ENCODE measurements at regions not wholly inside any gene's neighbourhood (a gene's known extent, or its start where the extent isn't known, plus 50 kb on each side); places are given as distances from the start of the nearest gene placed in this dataset.

DNA sequence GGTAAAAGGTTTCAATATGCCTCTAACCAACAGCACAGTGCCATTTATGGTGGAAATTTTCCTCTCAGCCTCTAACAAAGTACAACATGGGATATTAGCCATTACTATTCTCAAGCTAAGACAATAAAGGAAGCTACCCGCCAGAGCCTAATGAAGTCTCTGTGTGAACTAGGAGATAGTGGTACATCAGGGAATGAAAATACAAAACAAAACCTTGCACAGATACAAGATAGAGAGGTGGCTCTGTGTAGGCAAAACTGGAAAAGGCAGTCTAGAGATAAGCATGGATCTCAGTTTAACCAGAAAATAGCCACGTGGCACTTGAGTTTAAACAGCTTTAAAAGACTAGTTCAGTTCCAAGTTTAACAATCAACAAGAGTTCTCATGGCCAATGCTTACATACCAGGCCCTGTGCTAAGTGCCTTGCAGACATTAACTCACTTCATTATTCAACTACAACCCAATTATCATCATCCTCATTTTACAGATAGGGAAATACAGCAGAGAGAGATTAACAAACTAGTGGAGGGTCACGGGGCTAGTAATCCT is 279.3 kb downstream of the IGSF11 start:
- Mint-ChIP-seq H3K4me3 (no peak overlapping the region), H3K27me3 (ENCODE audit: low read depth) (no peaks in the 10 kb centered on the region)
- POLR2A ChIA-PET, result no interaction called here

DNA sequence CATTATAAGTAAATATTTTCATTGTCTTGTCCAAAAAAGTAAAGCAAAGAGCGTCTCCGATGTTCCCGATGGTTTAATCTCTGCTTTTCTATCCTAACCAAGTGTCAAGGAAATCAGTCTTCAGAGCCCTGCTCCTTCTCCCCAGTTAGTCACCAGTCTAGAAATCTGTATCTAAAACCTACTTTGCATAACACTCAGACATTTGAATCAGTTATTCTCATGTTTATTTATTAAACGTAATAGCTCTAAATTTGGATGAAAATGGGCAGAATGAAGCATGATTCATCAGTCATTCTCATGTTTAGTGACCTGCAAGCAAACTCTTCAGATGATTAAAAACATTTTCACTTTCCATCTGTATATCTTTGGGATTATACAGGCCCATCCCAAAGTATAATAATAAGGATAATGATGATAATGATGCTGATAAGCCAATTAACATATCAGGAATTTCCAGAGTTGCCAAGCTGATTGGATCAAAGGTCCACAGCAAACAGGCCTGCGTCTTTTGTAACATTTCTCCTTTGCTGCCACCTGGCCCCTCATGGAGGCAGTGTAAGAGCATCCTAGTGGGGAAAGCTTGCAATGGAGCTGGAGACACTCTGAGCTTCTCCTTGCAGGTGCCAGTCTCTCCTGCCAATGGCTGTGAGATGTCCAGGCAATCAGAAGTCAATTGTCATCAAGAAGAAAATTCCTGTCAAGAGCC is 273.9 kb downstream of the IGSF11 start:
- H3K27me3 Mint-ChIP-seq (ENCODE audit: low read depth), result peaks cover 2% of the 10 kb centered on the region
- H3K9me3 Mint-ChIP-seq (ENCODE audit: insufficient read depth), result no peaks in the 10 kb centered on the region
- no peak for DNase-seq
- no peaks in the 10 kb centered on the region for H3K36me3 Mint-ChIP-seq (ENCODE audit: low read depth)
- ChIA-PET CTCF (no interaction called here), POLR2A (interaction anchor here (0.7 kb wide), 1 partner anchor 934 kb away, joined by 3 read pairs; no protein-coding TSS in a partner anchor)
- ATAC-seq, result no peak
- H3K4me3 Mint-ChIP-seq, result no peak overlapping the region
- H3K4me1 Mint-ChIP-seq (ENCODE audit: low read depth), result no peaks in the 10 kb centered on the region
- no peak overlapping the region for H3K27ac Mint-ChIP-seq

More for the DNA sequence above, 279.3 kb downstream of the IGSF11 start:
- H3K9me3 Mint-ChIP-seq (ENCODE audit: insufficient read depth), result peaks cover 3% of the 10 kb centered on the region
- ATAC-seq (no peak), DNase-seq (no peak)
- H3K27ac Mint-ChIP-seq, result no peak overlapping the region
- no peaks in the 10 kb centered on the region for H3K36me3 Mint-ChIP-seq (ENCODE audit: low read depth)
- CTCF ChIA-PET, result no interaction called here
- no peaks in the 10 kb centered on the region for H3K4me1 Mint-ChIP-seq (ENCODE audit: low read depth)

DNA sequence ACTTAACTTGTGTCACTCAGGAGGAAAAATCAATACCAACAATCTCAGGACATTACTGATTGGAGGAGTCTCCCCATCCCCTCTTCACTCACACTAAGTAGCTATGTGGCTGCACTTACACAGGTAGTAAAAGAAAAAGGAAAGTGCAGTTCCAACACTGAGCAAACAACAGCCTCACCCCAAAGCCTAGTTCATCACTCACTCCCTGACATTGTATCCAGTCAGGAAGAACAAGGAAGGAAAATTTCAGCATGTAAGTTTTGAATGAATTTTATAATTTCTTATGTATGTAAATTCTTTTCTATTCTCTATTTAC is 273.4 kb downstream of the IGSF11 start:
- CTCF ChIA-PET, result no interaction called here
- no peaks in the 10 kb centered on the region for H3K4me1 Mint-ChIP-seq (ENCODE audit: low read depth)
- H3K27me3 Mint-ChIP-seq (ENCODE audit: low read depth), result peaks cover 2% of the 10 kb centered on the region
- DNase-seq, result no peak
- no peaks in the 10 kb centered on the region for H3K36me3 Mint-ChIP-seq (ENCODE audit: low read depth)
- no peak overlapping the region for H3K4me3 Mint-ChIP-seq
- no peaks in the 10 kb centered on the region for H3K9me3 Mint-ChIP-seq (ENCODE audit: insufficient read depth)
- H3K27ac Mint-ChIP-seq, result no peak overlapping the region
- POLR2A ChIA-PET, result interaction anchor here (0.7 kb wide), 1 partner anchor 935 kb away, joined by 3 read pairs; no protein-coding TSS in a partner anchor
- ATAC-seq, result no peak

DNA sequence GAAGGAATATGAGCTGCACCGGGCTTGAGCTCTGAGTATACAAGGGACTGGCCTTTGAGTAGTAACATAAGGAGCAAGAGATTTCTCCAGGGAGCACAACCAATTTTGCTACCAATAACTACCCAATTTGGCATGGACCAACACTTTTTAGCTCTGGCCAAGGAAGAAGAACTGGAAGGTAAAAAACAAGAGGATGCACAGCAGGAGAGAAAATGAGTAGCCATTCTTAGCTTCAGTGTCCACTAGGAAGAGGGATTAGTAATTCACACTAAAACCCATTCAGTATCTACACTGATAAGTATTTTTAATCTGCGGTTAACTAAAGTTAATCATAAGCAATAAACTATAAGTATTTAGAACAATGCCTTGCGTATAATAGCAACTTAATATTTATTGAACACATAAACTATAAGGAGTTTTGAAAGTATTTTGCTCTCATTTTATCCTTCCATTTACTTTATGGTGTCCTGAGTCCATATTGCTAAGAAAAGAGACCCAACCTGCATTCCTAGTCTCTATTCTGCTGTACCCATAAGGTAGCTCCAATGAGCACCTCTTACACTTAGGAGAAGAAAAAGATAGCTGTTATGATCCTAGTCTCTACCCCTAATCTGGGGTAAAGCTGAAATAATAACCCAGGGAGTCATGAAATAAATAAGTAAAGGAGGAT is 268.9 kb downstream of the IGSF11 start:
- Mint-ChIP-seq H3K27me3 (ENCODE audit: low read depth) (peaks cover 2% of the 10 kb centered on the region), H3K36me3 (ENCODE audit: low read depth) (no peaks in the 10 kb centered on the region), H3K4me1 (ENCODE audit: low read depth) (no peaks in the 10 kb centered on the region), H3K4me3 (no peak overlapping the region), H3K27ac (no peak overlapping the region), H3K9me3 (ENCODE audit: insufficient read depth) (no peaks in the 10 kb centered on the region)
- DNase-seq (no peak), ATAC-seq (no peak)
- CTCF ChIA-PET, result no interaction called here
- POLR2A ChIA-PET, result no interaction called here

DNA sequence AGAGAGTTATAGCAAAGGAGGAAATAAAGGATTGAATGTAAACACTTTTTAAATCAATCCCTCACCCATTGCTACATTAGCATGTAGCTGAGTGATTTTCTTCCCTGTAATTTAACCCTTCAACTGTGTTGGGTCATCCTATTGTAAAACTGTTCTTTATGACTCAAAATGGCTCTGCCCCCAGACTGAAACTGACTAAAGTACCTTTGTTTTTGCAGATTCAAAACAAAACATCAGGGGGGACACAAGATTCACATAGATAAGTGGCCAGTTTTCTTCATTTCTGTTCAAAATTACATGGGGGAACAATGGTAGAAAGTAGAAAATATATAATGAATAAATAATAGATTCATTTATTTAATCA is 268.4 kb downstream of the IGSF11 start:
- no peak overlapping the region for H3K4me3 Mint-ChIP-seq
- DNase-seq (no peak), ATAC-seq (no peak)
- CTCF ChIA-PET, result no interaction called here
- no peaks in the 10 kb centered on the region for H3K9me3 Mint-ChIP-seq (ENCODE audit: insufficient read depth)
- POLR2A ChIA-PET, result no interaction called here
- H3K27ac Mint-ChIP-seq, result no peak overlapping the region
- no peaks in the 10 kb centered on the region for H3K4me1 Mint-ChIP-seq (ENCODE audit: low read depth)
- H3K27me3 Mint-ChIP-seq (ENCODE audit: low read depth), result peaks cover 2% of the 10 kb centered on the region
- no peaks in the 10 kb centered on the region for H3K36me3 Mint-ChIP-seq (ENCODE audit: low read depth)

DNA sequence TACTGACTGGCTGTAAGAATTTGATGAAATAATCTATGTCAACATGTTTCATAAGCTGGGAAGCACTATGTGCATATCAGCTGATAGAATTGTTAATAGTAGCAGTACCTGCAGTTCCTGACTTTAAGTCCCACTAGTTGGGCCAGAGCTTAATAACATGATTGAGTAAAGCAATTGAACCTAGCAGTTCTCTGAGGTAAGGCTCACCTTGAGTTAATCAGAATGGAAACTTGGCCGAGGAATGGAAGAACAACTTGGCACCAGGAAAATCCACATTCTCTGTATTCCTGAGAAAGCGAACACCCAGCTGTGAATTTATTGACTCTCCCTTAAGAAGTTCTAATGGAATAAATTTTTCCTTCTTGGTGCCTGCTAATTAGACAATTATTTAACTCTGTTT is 262.6 kb downstream of the IGSF11 start:
- DNase-seq (no peak), ATAC-seq (no peak)
- H3K27me3 Mint-ChIP-seq (ENCODE audit: low read depth), result no peaks in the 10 kb centered on the region
- H3K4me3 Mint-ChIP-seq, result no peak overlapping the region
- no peak overlapping the region for H3K27ac Mint-ChIP-seq
- no peaks in the 10 kb centered on the region for H3K9me3 Mint-ChIP-seq (ENCODE audit: insufficient read depth)
- no peaks in the 10 kb centered on the region for H3K36me3 Mint-ChIP-seq (ENCODE audit: low read depth)
- ChIA-PET POLR2A (no interaction called here), CTCF (no interaction called here)
- H3K4me1 Mint-ChIP-seq (ENCODE audit: low read depth), result no peaks in the 10 kb centered on the region

DNA sequence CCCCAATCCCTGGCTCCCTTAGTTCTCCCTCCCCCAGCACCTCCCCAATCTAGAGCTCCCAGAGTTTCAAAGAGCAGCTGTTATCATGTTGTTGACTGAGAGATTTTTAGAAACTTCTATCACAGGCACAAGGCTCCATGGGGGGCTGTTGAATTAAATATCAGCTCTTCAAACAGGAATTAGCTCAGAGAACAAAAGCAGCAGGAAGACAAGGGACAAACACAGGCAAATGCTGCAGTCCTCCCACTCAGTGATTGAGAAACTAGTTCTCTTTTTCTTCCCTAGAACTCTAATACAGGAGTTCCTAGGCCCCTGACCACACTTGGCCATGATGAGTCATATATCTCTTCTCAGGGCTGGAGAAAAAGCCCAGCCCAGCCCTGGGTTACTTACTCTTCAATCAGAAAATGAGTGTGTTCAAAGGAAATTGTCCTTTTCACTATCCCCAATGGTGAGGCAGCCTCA is 262.1 kb downstream of the IGSF11 start:
- Mint-ChIP-seq H3K27me3 (ENCODE audit: low read depth) (no peaks in the 10 kb centered on the region), H3K27ac (no peak overlapping the region), H3K4me1 (ENCODE audit: low read depth) (no peaks in the 10 kb centered on the region), H3K4me3 (no peak overlapping the region), H3K9me3 (ENCODE audit: insufficient read depth) (no peaks in the 10 kb centered on the region), H3K36me3 (ENCODE audit: low read depth) (no peaks in the 10 kb centered on the region)
- DNase-seq, result no peak
- ChIA-PET POLR2A (no interaction called here), CTCF (no interaction called here)
- no peak for ATAC-seq

DNA sequence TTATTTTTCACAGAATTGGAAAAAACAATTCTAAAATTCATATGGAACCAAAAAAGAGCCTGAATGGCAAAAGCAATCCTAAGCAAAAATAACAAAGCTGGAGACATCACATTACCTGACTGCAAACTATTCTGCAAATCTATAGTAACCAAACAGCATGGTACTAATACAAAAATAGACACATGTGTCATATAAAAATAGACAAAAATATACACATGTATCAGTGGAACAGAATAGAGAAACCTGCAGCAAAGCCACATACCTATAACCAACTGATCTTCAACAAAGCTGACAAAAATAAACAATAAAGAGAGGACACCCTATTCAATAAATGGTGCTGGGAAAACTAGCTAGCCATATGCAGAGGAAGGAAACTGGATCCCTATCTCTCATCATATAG is 259.6 kb downstream of the IGSF11 start:
- H3K27ac Mint-ChIP-seq, result no peak overlapping the region
- no peaks in the 10 kb centered on the region for H3K27me3 Mint-ChIP-seq (ENCODE audit: low read depth)
- no peaks in the 10 kb centered on the region for H3K4me1 Mint-ChIP-seq (ENCODE audit: low read depth)
- H3K4me3 Mint-ChIP-seq, result no peak overlapping the region
- H3K9me3 Mint-ChIP-seq (ENCODE audit: insufficient read depth), result no peaks in the 10 kb centered on the region
- ATAC-seq, result no peak
- POLR2A ChIA-PET, result no interaction called here
- CTCF ChIA-PET, result no interaction called here
- H3K36me3 Mint-ChIP-seq (ENCODE audit: low read depth), result no peaks in the 10 kb centered on the region
- DNase-seq, result no peak

DNA sequence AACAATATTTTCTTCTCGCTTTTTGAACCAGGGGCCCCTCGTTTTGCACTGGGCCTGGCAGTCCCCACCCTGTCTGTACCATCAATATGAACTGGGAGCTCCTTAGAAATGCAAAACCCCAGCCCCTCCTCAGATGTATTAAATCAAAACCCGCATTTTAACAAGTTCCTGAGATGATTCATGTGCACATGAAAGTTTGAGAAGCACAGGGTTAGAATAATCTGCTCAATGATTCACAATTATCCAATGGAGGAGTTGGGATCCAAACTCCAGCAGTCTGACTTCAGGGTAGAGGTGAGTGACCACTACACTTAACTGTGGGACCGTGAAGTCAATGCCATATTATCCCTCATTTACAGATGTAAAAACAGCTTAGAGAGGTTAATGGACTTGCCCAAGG is 256.4 kb downstream of the IGSF11 start:
- DNase-seq (no peak), ATAC-seq (no peak)
- no peaks in the 10 kb centered on the region for H3K36me3 Mint-ChIP-seq (ENCODE audit: low read depth)
- ChIA-PET POLR2A (no interaction called here), CTCF (no interaction called here)
- H3K9me3 Mint-ChIP-seq (ENCODE audit: insufficient read depth), result no peaks in the 10 kb centered on the region
- no peak overlapping the region for H3K4me3 Mint-ChIP-seq
- no peaks in the 10 kb centered on the region for H3K4me1 Mint-ChIP-seq (ENCODE audit: low read depth)
- no peak overlapping the region for H3K27ac Mint-ChIP-seq
- H3K27me3 Mint-ChIP-seq (ENCODE audit: low read depth), result peaks cover 2% of the 10 kb centered on the region

DNA sequence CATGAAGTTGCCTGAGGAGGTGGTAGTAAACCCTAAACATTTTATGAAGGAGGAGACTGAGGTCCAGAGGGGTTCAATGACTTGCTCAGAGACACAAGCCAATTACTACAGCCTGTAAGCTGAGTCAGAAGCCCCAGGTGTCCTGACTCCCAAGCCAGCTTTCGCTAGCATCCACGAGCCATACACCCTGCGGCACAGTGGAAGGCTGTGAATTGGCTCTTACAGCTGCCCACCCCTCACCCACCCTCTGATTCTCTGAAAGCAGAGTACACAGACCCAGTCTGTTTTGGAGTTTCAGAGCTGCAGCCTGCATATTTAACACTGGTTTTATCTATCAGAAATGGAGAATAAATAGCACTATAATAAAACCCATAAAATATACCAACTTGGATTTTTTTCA is 253.4 kb downstream of the IGSF11 start:
- H3K27me3 Mint-ChIP-seq (ENCODE audit: low read depth), result peaks cover 5% of the 10 kb centered on the region
- POLR2A ChIA-PET, result no interaction called here
- no peaks in the 10 kb centered on the region for H3K9me3 Mint-ChIP-seq (ENCODE audit: insufficient read depth)
- ATAC-seq (no peak), DNase-seq (no peak)
- no peak overlapping the region for H3K27ac Mint-ChIP-seq
- no peaks in the 10 kb centered on the region for H3K36me3 Mint-ChIP-seq (ENCODE audit: low read depth)
- no peak overlapping the region for H3K4me3 Mint-ChIP-seq
- no peaks in the 10 kb centered on the region for H3K4me1 Mint-ChIP-seq (ENCODE audit: low read depth)
- CTCF ChIA-PET, result no interaction called here

DNA sequence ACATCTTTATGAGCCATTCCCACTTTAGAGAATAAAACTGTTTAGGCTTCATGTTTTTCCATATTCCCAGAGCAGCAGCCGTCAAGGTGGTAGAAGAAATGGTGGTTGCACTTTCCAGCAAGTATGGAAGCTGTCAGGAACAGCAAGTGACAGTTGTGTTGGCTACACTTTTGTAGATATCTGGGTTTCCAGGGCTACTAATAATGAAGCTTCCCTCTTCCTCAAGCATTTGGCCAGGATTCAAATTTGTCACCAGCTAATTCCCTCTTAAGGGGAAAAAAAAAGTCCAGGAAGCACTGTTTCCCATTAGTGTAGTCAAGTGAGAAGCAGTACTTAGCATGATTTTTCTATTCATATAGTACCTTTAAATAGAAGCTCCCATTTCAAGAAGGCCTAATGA is 252.8 kb downstream of the IGSF11 start:
- no peak overlapping the region for H3K27ac Mint-ChIP-seq
- CTCF ChIA-PET, result no interaction called here
- H3K9me3 Mint-ChIP-seq (ENCODE audit: insufficient read depth), result no peaks in the 10 kb centered on the region
- no peaks in the 10 kb centered on the region for H3K36me3 Mint-ChIP-seq (ENCODE audit: low read depth)
- no peak for DNase-seq
- peaks cover 5% of the 10 kb centered on the region for H3K27me3 Mint-ChIP-seq (ENCODE audit: low read depth)
- POLR2A ChIA-PET, result no interaction called here
- H3K4me3 Mint-ChIP-seq, result no peak overlapping the region
- ATAC-seq, result no peak
- no peaks in the 10 kb centered on the region for H3K4me1 Mint-ChIP-seq (ENCODE audit: low read depth)

DNA sequence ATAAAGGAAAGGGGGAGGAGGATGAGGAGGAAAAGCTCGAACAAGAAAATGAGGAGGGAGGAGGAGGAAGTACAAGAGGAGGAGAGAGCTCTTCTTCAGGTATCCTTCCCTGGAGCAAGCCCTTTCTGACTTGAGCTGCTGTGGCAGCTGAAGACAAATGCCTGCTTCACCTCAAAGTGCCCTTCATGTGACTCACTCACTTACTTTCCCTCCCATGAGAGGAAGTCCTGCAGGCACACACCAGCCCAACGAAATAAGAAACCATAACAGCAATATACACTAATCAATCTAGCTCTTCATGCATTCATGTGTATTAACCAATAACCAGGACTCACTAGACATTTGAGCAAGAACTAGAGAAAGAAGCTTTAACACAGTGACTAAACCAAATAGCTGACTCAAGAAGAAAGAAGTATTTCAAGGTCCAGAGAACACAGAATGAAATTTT is 251.9 kb downstream of the IGSF11 start:
- Mint-ChIP-seq H3K4me3 (no peak overlapping the region), H3K4me1 (ENCODE audit: low read depth) (no peaks in the 10 kb centered on the region), H3K27ac (no peak overlapping the region), H3K36me3 (ENCODE audit: low read depth) (no peaks in the 10 kb centered on the region), H3K9me3 (ENCODE audit: insufficient read depth) (no peaks in the 10 kb centered on the region), H3K27me3 (ENCODE audit: low read depth) (peaks cover 5% of the 10 kb centered on the region)
- CTCF ChIA-PET, result no interaction called here
- ATAC-seq (no peak), DNase-seq (no peak)
- POLR2A ChIA-PET, result no interaction called here

DNA sequence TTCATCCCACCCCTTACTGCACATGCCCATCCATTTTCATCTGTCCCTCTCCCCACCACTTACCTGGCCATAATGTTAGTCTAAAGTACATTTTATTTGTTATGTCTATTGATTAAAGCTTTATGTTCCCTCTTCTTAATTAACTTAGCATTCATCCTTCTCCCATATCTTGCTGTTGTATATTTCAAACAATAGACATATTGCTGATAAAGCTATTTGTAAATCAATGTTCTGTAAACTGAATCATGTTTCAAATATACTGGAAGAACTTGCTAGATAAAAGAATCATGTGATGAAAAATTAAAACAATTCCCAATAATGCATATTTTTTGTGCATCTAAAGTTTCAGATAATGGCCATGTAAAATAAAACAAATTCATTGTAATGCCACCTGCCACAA is 249.2 kb downstream of the IGSF11 start:
- DNase-seq, result no peak
- POLR2A ChIA-PET, result no interaction called here
- no peaks in the 10 kb centered on the region for H3K4me1 Mint-ChIP-seq (ENCODE audit: low read depth)
- H3K27me3 Mint-ChIP-seq (ENCODE audit: low read depth), result peaks cover 5% of the 10 kb centered on the region
- H3K36me3 Mint-ChIP-seq (ENCODE audit: low read depth), result no peaks in the 10 kb centered on the region
- no peaks in the 10 kb centered on the region for H3K9me3 Mint-ChIP-seq (ENCODE audit: insufficient read depth)
- CTCF ChIA-PET, result no interaction called here
- no peak overlapping the region for H3K27ac Mint-ChIP-seq
- no peak overlapping the region for H3K4me3 Mint-ChIP-seq
- no peak for ATAC-seq

All from activated CD8-positive, alpha-beta T cell treated with anti-CD3 and anti-CD28 coated beads, Interleukin-2, amount 10 ng/mL, durations not matched to agents 7 days and 5 days (primary cell).